Endodermal cell (in vitro differentiated cells): ENCODE measurements at regions not wholly inside any gene's neighbourhood (a gene's known extent, or its start where the extent isn't known, plus 50 kb on each side); places are given as distances from the start of the nearest gene placed in this dataset.
"Not testable (repeated sequence)": the region's sequence is repeated elsewhere in the genome, so short reads cannot be mapped to it uniquely, and the experiment has no call there.

ENCODE experiments used
- DNase-seq: peaks from one replicate; pipeline ENCODE4 v3.0.0-alpha.2; 2017
- H3K27ac ChIP-seq: 2 replicates; pipeline ENCODE4 v1.5.1; 2013; ENCODE audit warnings: mild to moderate bottlenecking, low read depth, low read length, moderate library complexity
- H3K27me3 ChIP-seq: 2 replicates; pipeline ENCODE4 v1.6.1; 2013; ENCODE audit warnings: mild to moderate bottlenecking, low read length, moderate library complexity; ENCODE audit not compliant: insufficient read depth, control insufficient read depth, poor library complexity, severe bottlenecking
- H3K36me3 ChIP-seq: 2 replicates; pipeline ENCODE4 v1.7.0; 2013; ENCODE audit warnings: mild to moderate bottlenecking, low read length, moderate library complexity; ENCODE audit not compliant: control insufficient read depth, insufficient read depth
- H3K4me1 ChIP-seq: one replicate; pipeline ENCODE4 v1.7.0; 2013; ENCODE audit warnings: low read length; ENCODE audit not compliant: control insufficient read depth, insufficient read depth
- H3K4me3 ChIP-seq: 2 replicates; pipeline ENCODE4 v1.5.1; 2013; ENCODE audit warnings: mild to moderate bottlenecking, low read length, moderate library complexity
- H3K9ac ChIP-seq: 2 replicates; pipeline ENCODE4 v1.6.1; 2013; ENCODE audit warnings: mild to moderate bottlenecking, low read length, moderate library complexity; ENCODE audit not compliant: poor library complexity, severe bottlenecking; ENCODE audit errors: extremely low read depth
- H3K9me3 ChIP-seq: 2 replicates; pipeline ENCODE4 v1.6.1; 2013; ENCODE audit warnings: mild to moderate bottlenecking, low read length, moderate library complexity; ENCODE audit not compliant: control insufficient read depth
- H3K27ac Mint-ChIP-seq: 2 replicates; pipeline ENCODE4 v1.8.0; 2020; ENCODE audit warnings: mixed read lengths
- H3K27me3 Mint-ChIP-seq: 2 replicates; pipeline ENCODE4 v1.8.0; 2021; ENCODE audit warnings: mild to moderate bottlenecking, mixed read lengths; ENCODE audit not compliant: insufficient read depth
- H3K36me3 Mint-ChIP-seq: 2 replicates; pipeline ENCODE4 v1.8.0; 2020; ENCODE audit warnings: low read depth, mixed read lengths
- H3K4me1 Mint-ChIP-seq: 2 replicates; pipeline ENCODE4 v1.8.0; 2020; ENCODE audit warnings: mixed read lengths
- H3K4me3 Mint-ChIP-seq: 2 replicates; pipeline ENCODE4 v1.8.0; 2020; ENCODE audit warnings: mild to moderate bottlenecking, moderate library complexity, mixed read lengths
- H3K9me3 Mint-ChIP-seq: 2 replicates; pipeline ENCODE4 v1.8.0; 2020; ENCODE audit warnings: mild to moderate bottlenecking, mixed read lengths
- CTCF ChIP-seq: fragments of 200-600 bp; sonication (generic); conservative IDR thresholded peaks from 2 replicates; pipeline ENCODE4 v1.5.0; 2021; ENCODE audit warnings: antibody characterized with exemption, mild to moderate bottlenecking
- WGBS, 2 experiments: methylation state at CpG; one replicate each; pipeline versions ENCODE4 v1.1.5 to v1.1.7; 2013; ENCODE audit warnings: missing lambda C conversion rate in 2 of 2, mixed read lengths in 1 of 2; ENCODE audit not compliant: insufficient coverage in 1 of 2, insufficient read length in 1 of 2; 5-methylcytosine and 5-hydroxymethylcytosine counted together

- peaks cover 3% of the 10 kb centered on the region for H3K4me1 Mint-ChIP-seq
- no peak overlapping the region for H3K9ac ChIP-seq
- TF ChIP-seq CTCF: no peak
- H3K27ac Mint-ChIP-seq: no peak overlapping the region
- H3K36me3 ChIP-seq: no peaks in the 10 kb centered on the region
- 73% methylated on average over 1 of the region's 1 CpG; no CpG with 5 or more reads in 1 of the 2 experiments for WGBS, 2 experiments
- peaks cover 14% of the 10 kb centered on the region for H3K9me3 ChIP-seq
- peaks cover 6% of the 10 kb centered on the region for H3K9me3 Mint-ChIP-seq
- H3K4me1 ChIP-seq: no peaks in the 10 kb centered on the region
- no peak for DNase-seq
- no peak overlapping the region for H3K4me3 Mint-ChIP-seq
- no peak overlapping the region for H3K27ac ChIP-seq
- H3K27me3 ChIP-seq: no peaks in the 10 kb centered on the region
- no peaks in the 10 kb centered on the region for H3K27me3 Mint-ChIP-seq
- no peaks in the 10 kb centered on the region for H3K36me3 Mint-ChIP-seq
- no peak overlapping the region for H3K4me3 ChIP-seq
Measured at GRCh38 chr16:17034477-17035252, 436.1 kb downstream of the XYLT1 start.

GRCh38 chr16:17037499-17037898, 433.3 kb downstream of the XYLT1 start:
- no peak for TF ChIP-seq CTCF
- Histone ChIP-seq H3K36me3 (no peaks in the 10 kb centered on the region), H3K27ac (no peak overlapping the region), H3K9ac (no peak overlapping the region), H3K9me3 (peaks cover 8% of the 10 kb centered on the region), H3K4me1 (no peaks in the 10 kb centered on the region), H3K4me3 (no peak overlapping the region), H3K27me3 (peaks cover 6% of the 10 kb centered on the region)
- Mint-ChIP-seq H3K4me1 (no peaks in the 10 kb centered on the region), H3K36me3 (no peaks in the 10 kb centered on the region), H3K27ac (no peak overlapping the region), H3K4me3 (no peak overlapping the region), H3K27me3 (no peaks in the 10 kb centered on the region), H3K9me3 (peaks cover 3% of the 10 kb centered on the region)
- no peak for DNase-seq
- WGBS, 2 experiments: 90 to 98% methylated on average over 4 to 5 of the region's 5 CpGs

DNA sequence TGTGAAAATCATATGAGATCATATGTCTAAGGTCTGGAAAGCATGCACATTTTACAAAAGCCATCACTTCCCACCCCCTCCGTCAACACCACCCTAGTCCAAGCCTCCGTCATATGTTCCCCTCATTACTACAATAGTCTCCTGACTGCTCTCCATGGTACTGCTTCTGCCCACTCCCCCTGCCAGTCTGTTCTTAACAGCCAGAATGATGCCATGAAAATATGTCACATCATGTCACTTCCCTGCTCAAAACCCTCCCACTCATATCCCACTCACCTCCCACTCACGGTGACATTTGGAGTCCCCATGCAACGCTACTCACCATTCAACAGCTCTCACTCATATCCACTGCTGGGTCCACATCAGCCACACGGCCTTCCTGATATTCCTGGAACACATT, 432.3 kb downstream of the XYLT1 start:
- no peaks in the 10 kb centered on the region for H3K4me1 Mint-ChIP-seq
- 78 to 91% methylated on average over 4 to 5 of the region's 5 CpGs for WGBS, 2 experiments
- no peak overlapping the region for H3K4me3 Mint-ChIP-seq

GRCh38 chr16:17049109-17049508, 421.7 kb downstream of the XYLT1 start:
- not testable (repeated sequence) for H3K27me3 Mint-ChIP-seq, H3K4me1 ChIP-seq, H3K9ac ChIP-seq, H3K36me3 Mint-ChIP-seq, H3K36me3 ChIP-seq, H3K4me1 Mint-ChIP-seq, H3K27me3 ChIP-seq, H3K4me3 Mint-ChIP-seq, H3K27ac ChIP-seq, DNase-seq, H3K27ac Mint-ChIP-seq, H3K4me3 ChIP-seq, H3K9me3 ChIP-seq
- WGBS, 2 experiments: 60 to 100% methylated on average over 1 of the region's 2 CpGs
- H3K9me3 Mint-ChIP-seq: peaks cover 11% of the 10 kb centered on the region

More for the DNA sequence above, 432.3 kb downstream of the XYLT1 start:
- H3K36me3 ChIP-seq: no peaks in the 10 kb centered on the region
- Mint-ChIP-seq H3K36me3 (no peaks in the 10 kb centered on the region), H3K27me3 (no peaks in the 10 kb centered on the region), H3K9me3 (peaks cover 3% of the 10 kb centered on the region), H3K27ac (no peak overlapping the region)
- DNase-seq: no peak
- H3K9ac ChIP-seq: no peak overlapping the region
- H3K27ac ChIP-seq: no peak overlapping the region
- peaks cover 8% of the 10 kb centered on the region for H3K9me3 ChIP-seq
- no peaks in the 10 kb centered on the region for H3K4me1 ChIP-seq
- no peak for TF ChIP-seq CTCF
- H3K27me3 ChIP-seq: peaks cover 6% of the 10 kb centered on the region
- H3K4me3 ChIP-seq: no peak overlapping the region
